HK-2 (cell line): ENCODE measurements at regions not wholly inside any gene's neighbourhood (a gene's known extent, or its start where the extent isn't known, plus 50 kb on each side); places are given as distances from the start of the nearest gene placed in this dataset.

Experiments
- DNase-seq: peaks from one replicate; pipeline ENCODE4 v3.0.0-alpha.2; 2018; ENCODE audit not compliant: unreplicated experiment

GRCh38 chr5:51449026-51449425 lies 65.8 kb downstream of the ISL1 start:
- DNase-seq, result no peak

DNA sequence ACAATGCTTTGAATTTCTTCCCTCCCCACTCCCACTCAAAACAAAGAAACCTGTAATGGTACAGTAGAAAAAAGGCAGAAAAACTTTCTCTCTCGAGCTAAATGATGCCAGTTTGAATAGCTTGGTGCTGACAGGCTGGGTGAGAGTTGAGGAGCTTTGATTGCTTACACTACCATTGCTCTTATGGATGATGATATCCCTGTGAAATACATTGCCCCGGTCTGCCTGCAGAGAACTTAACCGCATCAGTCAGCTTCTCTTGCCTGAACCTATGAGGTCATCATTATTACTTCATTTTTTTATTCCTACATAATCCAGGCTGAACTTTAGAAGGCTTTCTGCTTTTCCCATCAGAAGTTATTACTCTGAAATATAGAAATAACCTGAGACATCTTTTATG lies 69.3 kb downstream of the ISL1 start:
- DNase-seq, result no peak

DNA sequence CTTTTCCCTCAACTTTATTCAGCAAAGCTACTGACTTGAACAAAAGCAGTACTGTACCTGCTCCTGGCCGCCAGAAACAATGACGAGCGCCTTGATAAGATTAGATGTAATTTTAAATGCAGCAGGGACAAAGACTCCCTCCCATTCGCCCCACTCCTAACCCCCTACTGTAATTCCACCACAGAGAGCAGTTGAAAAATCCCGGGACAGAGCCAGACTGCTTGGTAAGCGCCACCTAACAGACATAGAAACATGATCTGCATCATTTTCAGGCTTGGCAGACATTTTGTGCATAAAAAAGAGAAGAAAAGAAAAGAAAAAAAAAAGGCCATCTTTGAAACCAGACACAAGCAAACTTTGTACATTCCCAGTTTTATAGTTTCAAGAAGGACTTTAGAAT lies 81.9 kb downstream of the ISL1 start:
- DNase-seq, result no peak

- DNase-seq, result no peak
Measured at GRCh38 chr5:51466214-51466613, 83.0 kb downstream of the ISL1 start.

- no peak for DNase-seq
Measured at GRCh38 chr5:51468196-51468595, 84.9 kb downstream of the ISL1 start.

GRCh38 chr5:51471630-51472029 lies 88.4 kb downstream of the ISL1 start:
- DNase-seq, result no peak

GRCh38 chr5:51472472-51472871 lies 89.2 kb downstream of the ISL1 start:
- no peak for DNase-seq

- no peak for DNase-seq
Measured at GRCh38 chr5:51475628-51476027, 92.4 kb downstream of the ISL1 start.

- no peak for DNase-seq
Measured at GRCh38 chr5:51476431-51476830, 93.2 kb downstream of the ISL1 start.

DNA sequence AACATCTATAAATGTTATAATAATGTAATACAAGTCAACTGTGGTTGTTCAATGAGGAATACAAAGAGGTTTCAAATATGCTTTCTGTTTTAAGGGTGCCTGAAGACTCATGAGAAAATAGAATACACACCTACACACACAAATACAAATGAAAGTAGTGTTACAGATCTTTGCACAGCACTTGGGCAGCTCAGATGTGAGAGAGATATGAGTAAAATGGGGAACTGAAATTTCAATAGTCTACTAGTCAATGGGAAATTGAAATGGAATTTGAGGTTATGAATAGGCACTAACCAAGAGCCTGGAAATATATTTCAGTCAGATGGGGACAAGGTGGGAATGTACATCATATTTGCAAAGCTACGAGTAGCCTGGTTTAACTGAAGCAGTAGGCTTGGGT lies 96.6 kb downstream of the ISL1 start:
- DNase-seq, result no peak

GRCh38 chr5:51484326-51484725 lies 101.1 kb downstream of the ISL1 start:
- no peak for DNase-seq

GRCh38 chr5:51486158-51486557 lies 102.9 kb downstream of the ISL1 start:
- DNase-seq, result no peak

GRCh38 chr5:51487952-51488351 lies 104.7 kb downstream of the ISL1 start:
- no peak for DNase-seq

GRCh38 chr5:51488803-51489642 lies 105.8 kb downstream of the ISL1 start:
- no peak for DNase-seq

GRCh38 chr5:51494821-51495220 lies 111.6 kb downstream of the ISL1 start:
- DNase-seq, result no peak

DNA sequence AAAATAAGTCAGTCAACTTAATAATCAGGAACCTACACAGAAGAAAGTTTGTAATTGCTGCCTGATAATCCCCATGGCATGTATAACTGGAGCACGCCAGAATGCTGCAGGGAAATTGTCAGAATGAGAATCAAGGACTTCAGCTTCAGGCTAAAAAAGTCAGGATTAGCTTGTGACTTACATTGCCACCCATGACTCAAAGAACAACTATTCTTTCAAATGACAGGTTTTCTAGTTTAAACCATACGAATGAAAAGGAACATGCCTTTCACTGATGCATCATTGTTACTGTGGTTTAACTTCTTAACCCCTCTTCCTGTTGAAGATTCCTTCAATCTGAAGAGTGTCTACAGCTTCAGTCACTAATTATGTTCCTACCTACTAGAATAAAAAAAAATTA lies 112.4 kb downstream of the ISL1 start:
- peak; percentile 10 for DNase-seq

- no peak for DNase-seq
Measured at GRCh38 chr5:51517838-51518237, 134.6 kb downstream of the ISL1 start.

DNA sequence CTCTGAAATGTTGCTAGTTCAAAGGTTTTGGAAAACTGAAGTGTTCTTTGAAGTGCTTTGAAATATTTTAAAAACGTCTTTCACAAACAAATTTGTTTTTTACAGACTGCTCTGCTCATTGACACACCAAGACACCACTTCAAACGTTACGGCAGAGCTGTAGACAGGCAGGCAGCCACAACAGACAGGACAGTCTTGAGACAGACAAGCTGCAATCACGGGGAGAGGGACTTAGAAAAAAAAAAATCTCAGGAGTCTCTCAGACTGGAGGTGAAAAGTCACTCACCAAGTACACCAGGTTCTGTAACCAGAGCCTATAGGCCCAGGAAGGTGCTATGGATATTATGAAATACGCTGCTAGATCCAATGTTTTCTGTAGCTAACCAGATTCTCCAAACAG lies 135.4 kb downstream of the ISL1 start:
- no peak for DNase-seq

GRCh38 chr5:51521583-51521982 lies 138.3 kb downstream of the ISL1 start:
- no peak for DNase-seq

- DNase-seq, result no peak
Measured at GRCh38 chr5:51539232-51539631, 156.0 kb downstream of the ISL1 start.

DNA sequence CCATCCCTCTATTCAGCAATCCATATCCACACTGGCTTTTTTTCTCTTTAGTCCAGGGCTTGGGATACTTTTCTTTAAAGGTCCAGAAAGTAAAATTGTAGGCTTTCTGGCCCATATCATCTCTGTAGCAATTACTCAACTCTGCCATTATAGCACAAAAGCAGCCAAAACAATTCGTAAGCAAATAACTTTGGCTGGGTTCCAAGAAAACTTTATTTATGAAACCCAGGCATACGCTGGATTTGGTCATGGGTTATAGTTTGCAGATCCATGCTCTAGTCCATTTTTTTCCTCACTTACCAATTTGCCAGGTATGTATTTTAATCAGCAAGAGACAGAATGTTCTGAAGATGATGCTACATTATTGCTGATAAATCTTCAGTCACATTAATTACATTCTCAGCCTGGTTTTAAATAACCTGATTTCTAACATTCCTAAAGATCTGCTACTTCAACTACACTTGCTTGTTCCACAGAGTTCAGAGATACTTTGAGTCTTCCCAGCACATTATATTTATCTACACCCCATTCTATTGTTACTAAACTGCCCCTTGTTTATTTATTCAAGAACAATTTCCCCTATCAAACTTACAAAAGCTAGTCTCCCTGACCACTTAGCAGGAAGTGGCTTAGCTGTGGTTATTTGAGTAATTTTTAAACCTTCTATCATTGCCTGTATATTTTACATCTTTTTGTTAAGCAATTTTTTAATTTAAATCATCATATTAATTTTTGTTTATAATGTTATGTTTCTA lies 161.0 kb downstream of the ISL1 start:
- no peak for DNase-seq

DNA sequence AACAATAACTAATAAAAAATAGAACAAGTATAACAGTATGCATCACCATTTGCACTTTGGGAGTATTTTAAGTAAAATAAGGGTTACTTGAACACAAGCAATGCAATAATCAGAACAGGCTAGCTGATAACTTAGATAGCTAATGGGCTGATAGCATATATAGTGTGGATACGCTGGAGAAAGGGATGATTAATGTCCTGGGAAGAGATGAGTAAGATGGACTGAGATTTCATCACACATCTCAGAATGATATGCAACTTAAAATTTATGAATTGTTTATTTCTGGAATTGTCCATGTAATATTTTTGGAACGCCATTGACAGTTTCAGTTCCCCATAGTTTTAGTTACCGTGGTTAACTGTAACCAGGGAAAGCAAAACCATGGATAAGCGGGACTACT lies 173.6 kb downstream of the ISL1 start:
- no peak for DNase-seq

DNA sequence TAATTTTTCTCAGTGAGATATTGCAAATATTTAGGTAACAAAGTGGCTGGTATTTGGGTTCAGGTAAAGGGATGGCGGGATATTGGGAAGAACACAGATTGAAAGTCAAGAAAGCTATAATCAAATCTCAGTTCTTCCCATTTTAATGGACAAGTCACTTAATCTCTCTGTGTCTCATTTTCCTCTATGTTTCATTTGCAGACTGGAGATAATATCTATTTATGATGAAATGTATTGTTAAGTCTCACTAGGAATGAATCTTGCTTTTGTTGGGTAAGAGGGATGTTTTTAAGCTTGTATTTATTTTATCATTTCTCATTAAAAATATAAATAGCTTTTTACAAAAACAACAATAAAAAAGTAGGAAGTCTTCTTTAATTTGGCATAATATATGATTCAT lies 175.4 kb downstream of the ISL1 start:
- no peak for DNase-seq
